ENCODE measurements at regions not wholly inside any gene's neighbourhood (a gene's known extent, or its start where the extent isn't known, plus 50 kb on each side); places are given as distances from the start of the nearest gene placed in this dataset.
A peak's percentile ranks its signal among the peaks of the same experiment; 100 is the strongest.
"Not testable (repeated sequence)": the region's sequence is repeated elsewhere in the genome, so short reads cannot be mapped to it uniquely, and the experiment has no call there.

- no peak for DNase-seq
These were observed 1960.8 kb downstream of the PCDH7 start for GRCh38 chr4:32680946-32681345.

GRCh38 chr4:32684160-32684559 is 1964.0 kb downstream of the PCDH7 start:
- no peak for DNase-seq

GRCh38 chr4:32686123-32686522 is 1966.0 kb downstream of the PCDH7 start:
- no peak for DNase-seq

GRCh38 chr4:32689518-32689917 is 1969.3 kb downstream of the PCDH7 start:
- peak in 1 of 2 experiments; percentile 3 for DNase-seq

- DNase-seq, result no peak
These were observed 1977.2 kb downstream of the PCDH7 start for GRCh38 chr4:32697281-32697814.

- DNase-seq, result no peak
These were observed 1980.7 kb downstream of the PCDH7 start for GRCh38 chr4:32700838-32701237.

GRCh38 chr4:32706893-32707292 is 1986.7 kb downstream of the PCDH7 start:
- DNase-seq, result no peak

GRCh38 chr4:32716090-32716620 is 1996.0 kb downstream of the PCDH7 start:
- DNase-seq, result not testable (repeated sequence)

- DNase-seq, result no peak
These were observed 2015.9 kb downstream of the PCDH7 start for GRCh38 chr4:32735856-32736590.

- DNase-seq, result no peak
These were observed 2024.0 kb downstream of the PCDH7 start for GRCh38 chr4:32744211-32744610.

GRCh38 chr4:32745351-32745750 is 2025.2 kb downstream of the PCDH7 start:
- no peak for DNase-seq

GRCh38 chr4:32748061-32748460 is 2027.9 kb downstream of the PCDH7 start:
- no peak for DNase-seq

GRCh38 chr4:32748498-32748897 is 2028.3 kb downstream of the PCDH7 start:
- DNase-seq, result no peak

GRCh38 chr4:32752962-32753361 is 2032.8 kb downstream of the PCDH7 start:
- no peak for DNase-seq

GRCh38 chr4:32768664-32769389 is 2048.7 kb downstream of the PCDH7 start:
- no peak for DNase-seq

- no peak for DNase-seq
These were observed 2051.3 kb downstream of the PCDH7 start for GRCh38 chr4:32771491-32771890.

GRCh38 chr4:32775049-32775448 is 2054.9 kb downstream of the PCDH7 start:
- peak in 1 of 2 experiments; percentile 47 for DNase-seq

GRCh38 chr4:32776435-32777203 is 2056.4 kb downstream of the PCDH7 start:
- no peak for DNase-seq

- DNase-seq, result no peak
These were observed 2057.9 kb downstream of the PCDH7 start for GRCh38 chr4:32778025-32778424.

GRCh38 chr4:32778938-32779337 is 2058.8 kb downstream of the PCDH7 start:
- DNase-seq, result no peak

GRCh38 chr4:32789026-32789608 is 2068.9 kb downstream of the PCDH7 start:
- DNase-seq, result no peak

- no peak for DNase-seq
These were observed 2070.6 kb downstream of the PCDH7 start for GRCh38 chr4:32790803-32791202.
